EH (cell line): ENCODE measurements at regions not wholly inside any gene's neighbourhood (a gene's known extent, or its start where the extent isn't known, plus 50 kb on each side); places are given as distances from the start of the nearest gene placed in this dataset.
A peak's percentile ranks its signal among the peaks of the same experiment; 100 is the strongest.

Experiments used
- DNase-seq: peaks from one replicate; pipeline ENCODE4 v3.0.0-alpha.2; 2015; ENCODE audit warnings: low read depth

DNA sequence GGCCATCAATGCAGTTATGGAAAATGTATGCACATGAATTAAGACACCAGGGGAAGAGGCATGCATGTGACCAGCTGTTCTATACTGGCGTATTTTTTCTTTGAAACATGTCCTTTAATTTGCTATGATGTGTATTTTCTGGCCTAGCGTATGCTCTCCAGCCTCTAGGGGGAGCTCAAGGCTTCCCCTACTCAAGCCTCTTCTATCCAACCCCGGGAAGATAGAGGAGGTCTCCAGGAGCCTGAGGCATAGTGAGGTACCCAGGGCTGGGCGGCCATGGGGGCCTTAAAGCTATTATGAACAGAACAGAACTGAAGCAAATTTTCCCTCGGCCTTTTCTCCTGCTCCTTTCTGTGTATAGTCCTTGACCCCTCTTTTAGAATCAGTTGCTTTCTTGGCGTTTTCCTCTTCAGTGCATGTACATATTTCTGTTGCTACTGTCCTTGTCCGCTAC lies 528.9 kb downstream of the MAFB start:
- peak; percentile 49 for DNase-seq

DNA sequence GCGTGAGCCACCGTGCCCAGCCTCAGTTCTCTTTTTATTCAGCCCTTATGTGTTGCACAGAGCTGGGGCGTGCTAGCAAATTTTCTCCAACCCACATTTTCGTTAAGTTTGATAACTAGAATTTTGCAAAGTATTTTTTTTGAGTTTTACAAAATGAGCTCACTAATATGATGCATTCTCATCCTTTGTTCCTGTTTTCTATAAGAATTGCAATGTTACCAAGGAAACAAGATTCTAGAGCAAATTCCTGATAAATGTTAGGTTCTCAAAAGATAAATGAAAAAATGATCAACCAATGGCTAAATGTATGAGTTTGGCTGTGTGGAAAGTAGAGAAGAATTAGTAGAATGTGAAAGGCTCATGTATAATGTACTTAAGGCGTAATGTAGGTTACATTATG lies 529.8 kb downstream of the MAFB start:
- no peak for DNase-seq

DNA sequence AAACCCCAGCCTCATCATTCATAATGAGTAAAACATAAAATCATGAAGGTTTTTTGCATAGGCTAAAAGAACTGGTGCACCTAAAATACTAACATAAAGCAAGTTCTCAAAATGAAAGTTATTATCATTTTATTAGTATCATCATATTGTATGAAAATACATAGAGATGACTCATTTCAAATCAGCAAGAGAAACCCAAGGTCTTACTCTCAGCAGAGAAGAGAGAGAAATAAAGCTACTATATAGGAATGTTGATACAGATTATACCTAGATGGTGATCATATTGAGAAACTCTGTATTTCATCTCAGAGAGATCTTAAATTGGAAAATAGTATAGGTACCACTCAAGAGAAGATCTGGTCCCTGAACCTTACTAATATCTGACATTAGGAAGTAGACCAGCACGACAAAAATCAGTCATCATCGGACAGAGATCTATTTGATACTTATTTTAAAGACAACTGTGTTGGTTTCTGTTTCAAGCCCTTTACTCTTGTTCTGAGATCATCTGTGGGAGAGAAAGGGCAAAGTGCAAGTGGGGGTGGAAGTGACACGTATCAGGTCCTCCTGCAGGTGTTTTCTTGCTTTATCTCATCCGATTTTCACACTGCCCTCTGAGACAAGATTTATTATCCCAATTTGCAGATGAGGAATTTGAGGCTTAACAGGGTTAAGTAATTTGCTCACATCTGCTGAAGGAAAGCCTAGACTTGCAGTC lies 532.3 kb downstream of the MAFB start:
- no peak for DNase-seq

DNA sequence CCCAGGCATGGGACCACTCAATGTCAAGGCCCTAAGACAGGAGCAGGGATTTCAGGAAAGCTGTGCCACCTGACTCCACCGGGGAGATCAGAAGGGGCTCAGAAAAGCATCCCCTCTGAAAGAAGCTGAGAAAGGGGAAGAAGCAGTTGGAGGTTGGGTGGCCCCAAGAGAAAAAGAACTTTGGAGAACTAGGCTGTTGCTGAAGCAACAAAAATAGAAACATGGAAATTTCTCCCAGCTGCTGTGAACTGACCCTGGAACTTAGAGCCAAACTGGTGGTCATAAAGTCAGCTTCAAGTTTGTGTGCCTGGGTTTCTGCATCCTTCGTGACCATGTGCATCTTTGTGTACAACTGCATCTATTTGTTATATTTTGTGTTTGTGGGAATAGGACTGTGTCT lies 534.5 kb downstream of the MAFB start:
- no peak for DNase-seq

DNA sequence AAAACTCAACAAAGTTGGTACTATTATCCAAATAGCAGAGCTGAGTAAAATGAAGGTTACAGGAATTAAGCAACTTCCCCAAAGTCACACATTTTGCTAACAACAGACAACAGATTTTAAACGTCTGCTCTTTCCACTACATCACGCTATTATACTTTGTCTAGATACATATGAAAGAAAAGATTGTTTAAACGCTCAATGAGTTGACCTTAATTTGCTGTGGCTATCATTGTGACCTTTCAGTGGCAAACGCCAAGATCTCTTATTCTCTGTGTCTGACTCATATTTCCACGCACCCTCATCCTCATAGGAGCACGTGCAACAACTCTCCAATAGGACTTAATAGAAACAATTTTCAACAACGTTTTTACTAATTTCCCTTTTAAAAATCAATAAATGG lies 540.1 kb downstream of the MAFB start:
- no peak for DNase-seq

DNA sequence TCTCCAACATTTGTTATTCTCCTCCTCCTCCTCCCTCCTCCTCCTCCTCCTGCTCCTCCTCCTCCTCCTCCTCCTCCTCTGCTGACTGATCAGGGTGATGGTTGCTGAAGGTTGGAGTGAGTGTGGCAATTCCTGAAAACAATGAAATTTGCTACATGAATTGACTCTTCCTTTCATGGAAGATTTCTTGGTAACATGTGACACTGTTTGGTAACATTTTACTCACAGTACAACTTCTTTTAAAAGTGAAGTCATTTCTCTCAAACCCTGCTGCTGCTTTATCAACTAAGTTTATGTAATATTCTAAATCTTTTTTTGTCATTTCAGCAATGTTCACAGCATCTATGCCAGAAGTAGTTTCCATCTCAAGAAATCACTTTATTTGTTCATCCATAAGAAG lies 543.0 kb downstream of the MAFB start:
- DNase-seq, result no peak

DNA sequence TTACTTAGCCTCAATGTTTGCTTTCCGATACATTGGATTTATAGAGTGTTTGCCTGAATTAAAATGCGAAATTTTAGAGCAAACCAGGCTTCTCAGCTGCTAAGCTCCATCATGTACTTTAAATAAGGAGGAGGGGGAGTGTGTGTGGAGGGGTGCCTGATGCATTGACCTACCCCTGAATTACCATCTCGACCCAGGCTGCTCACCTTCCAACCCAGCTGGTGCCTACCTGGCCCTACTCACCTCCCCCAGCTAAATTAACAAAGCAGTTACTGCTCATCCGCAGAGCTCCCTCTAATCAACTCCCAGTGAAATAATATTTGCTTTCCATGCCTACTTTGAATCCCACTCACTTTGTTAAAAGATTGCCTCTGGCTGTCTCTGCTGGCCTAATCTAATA lies 544.5 kb downstream of the MAFB start:
- no peak for DNase-seq

DNA sequence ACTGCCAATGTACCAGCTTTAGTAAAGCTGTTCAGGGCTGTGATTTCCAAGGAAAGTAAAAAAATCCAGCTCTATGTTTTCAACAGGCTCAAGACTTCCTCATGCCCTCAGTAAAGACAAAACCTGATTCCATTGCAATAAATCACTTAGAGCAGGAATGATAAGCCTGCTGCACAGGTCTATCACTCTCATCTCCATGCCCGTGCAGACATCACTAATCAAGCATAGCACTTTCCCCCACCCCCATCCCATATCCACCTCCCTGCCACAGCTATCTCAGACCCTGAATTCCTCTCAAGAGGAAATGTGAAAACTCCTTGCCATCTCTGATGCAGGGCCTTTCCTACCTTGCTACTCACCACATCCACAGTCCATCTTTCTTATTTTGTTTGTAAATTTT lies 554.9 kb downstream of the MAFB start:
- no peak for DNase-seq

DNA sequence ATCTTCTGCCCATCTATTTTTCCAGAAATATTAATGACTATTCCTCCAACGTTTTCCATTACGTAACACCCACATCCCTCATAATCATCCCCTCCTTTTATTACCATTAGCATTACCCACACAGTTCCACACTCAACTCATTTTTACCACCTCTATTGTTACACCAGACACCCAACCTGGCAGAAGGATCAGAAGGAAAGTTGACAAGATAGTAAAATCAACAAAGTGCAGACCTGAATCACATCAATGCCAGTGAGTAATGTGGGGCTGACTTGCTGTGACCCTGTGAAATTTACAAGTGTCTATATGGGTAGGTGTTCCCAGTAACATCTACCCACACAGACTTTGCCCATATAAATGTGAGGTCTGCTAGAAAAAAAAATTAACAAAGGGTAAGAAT lies 568.2 kb downstream of the MAFB start:
- DNase-seq, result no peak

DNA sequence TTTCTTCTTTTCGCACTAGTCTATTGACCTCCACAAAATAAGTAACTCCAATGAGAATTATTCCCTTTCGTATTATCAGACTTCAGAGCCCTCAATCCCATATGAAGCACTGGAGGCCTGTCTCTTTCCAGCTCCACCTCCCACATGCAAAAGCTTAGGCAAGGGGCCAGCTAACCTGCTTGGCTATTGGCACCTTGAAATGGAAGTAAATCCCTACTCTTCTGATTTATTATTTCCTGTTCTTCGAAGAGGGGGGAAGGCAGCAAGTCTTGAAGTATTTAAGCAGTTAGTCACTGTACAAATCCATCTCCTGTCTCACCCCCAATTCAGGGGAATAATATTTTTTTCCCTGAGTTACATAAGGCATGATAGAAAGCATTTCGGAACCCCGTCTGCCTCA lies 577.8 kb downstream of the MAFB start:
- no peak for DNase-seq

DNA sequence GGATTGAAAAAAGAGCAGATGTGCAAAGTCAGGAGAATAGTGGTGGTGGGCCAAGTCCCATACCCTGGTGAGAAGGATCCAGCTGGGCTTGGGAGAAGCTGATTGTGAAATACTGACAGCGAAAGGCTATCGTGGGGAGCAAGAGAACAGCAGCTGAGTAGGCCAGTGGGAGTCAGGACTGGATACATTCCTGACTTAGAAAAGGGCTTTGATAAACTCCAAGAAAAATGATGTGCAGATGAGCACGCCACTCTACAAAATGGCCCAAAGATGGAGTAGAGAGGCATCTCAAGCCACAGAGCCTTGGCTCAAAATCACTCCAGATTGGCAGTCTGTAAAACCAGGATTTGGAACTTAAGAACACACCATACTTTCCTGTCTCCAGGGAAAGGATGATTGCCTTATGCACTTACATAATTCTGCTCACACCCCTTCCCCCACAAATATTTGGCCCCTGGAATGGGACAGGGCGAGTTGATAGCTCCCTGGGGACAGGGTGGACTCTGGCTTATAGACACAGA lies 578.7 kb downstream of the MAFB start:
- DNase-seq, result no peak

DNA sequence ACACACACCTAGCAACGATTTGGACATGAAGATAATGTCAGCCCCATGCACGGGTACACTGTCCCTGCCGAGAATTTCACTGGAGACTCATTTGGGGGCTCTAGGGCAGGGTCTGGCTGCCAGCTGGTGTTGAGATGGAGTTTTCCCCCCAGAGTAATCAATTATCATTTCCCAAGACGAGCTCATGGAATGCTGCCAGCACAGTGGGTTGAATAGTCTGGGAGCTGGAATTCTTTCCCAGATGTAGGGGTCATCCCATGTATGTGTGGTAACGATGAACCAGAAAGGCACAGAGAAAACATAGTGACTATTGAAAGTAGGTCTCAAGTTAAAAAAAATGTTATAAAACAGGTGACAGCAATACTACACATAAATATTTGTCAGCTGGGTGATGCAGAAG lies 579.9 kb downstream of the MAFB start:
- DNase-seq, result no peak

DNA sequence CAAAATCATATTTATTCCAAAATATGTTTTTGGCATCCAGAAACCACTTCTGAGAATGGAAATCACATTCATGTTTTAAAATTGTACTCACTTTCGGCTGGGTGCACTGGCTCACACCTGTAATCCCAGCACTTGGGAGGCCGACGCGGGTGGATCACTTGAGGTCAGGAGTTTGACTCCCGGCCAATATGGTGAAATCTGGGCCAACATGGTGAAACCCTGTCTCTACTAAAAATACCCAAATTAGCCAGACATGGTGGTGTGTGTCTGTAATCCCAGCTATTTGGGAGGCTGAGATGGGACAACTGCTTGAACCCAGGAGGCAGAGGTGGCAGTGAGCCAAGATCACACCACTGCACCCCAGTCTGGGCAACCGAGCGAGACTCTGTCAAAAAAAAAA lies 580.7 kb downstream of the MAFB start:
- DNase-seq, result no peak

DNA sequence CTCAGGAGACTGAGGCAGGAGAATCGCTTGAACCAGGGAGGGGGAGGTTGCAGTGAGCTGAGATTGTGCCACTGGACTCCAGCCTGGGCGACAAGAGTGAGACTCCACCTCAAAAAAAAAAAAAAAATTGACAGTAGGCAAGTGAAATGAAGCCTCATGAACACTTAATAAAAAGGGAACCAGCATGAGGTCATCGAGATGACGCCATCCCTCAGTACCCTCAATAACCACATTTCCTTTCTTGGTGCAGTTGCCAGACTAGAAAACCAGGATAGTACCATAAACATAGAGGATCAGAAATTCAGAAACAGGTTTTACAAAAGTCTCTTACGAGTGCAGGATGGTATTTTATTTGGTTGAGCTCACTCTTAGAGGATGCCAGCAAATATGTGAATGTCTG lies 584.1 kb downstream of the MAFB start:
- no peak for DNase-seq

DNA sequence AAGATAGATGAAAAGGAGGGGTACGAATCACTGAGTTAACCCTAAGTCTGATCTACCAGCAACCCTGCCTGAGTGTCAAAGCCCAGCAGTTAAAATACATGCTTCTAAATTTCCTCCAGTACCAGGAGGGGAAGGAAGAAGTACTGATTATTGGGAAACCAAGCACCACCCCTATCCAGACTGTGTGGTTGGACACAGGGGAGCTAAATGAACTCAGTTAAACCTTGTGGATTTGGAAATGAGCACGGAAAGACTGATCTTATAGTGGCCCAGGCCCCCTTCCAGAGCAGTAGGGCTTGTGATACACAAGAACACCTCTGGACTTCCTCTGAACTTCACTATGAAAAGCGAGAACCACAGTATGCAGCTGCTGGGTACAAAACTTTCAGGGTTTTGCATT lies 585.6 kb downstream of the MAFB start:
- no peak for DNase-seq

DNA sequence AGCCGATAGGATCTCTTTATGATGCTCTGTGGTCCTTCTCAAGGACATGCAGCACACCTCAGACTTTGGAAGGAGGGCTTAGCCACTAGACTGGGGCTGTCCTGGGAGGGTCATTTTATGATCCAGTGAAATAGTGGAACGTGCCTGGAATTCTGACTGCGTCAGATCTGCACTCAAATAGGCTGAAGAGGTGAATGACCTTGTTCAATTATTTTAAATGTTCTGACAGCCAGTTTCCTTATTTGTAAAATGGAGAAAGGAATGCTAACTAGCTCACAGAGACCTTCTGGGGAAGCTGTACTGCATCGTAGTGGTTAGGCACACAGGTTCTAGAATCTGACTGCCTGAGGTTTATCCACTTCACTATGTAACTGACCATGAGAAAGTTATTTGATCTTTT lies 587.5 kb downstream of the MAFB start:
- DNase-seq, result no peak

DNA sequence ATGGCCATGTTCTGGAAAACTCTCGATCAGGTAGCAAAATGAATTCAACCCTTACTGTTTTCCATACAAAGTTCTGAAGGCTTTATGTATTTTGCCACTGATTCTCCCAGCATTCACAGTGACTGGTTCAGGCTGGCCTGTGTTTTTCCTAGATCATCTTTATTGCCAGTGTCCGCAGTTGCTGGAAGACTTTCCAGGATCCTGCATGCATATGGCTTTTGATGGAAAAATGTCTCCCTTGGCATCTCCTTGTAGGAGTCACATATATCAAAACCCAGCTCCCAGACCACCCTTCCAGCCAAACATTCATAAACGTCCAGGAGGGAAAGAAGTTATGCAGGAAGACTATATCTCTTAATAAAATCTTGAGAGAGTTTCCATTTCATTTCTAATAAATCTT lies 588.8 kb downstream of the MAFB start:
- DNase-seq, result no peak

DNA sequence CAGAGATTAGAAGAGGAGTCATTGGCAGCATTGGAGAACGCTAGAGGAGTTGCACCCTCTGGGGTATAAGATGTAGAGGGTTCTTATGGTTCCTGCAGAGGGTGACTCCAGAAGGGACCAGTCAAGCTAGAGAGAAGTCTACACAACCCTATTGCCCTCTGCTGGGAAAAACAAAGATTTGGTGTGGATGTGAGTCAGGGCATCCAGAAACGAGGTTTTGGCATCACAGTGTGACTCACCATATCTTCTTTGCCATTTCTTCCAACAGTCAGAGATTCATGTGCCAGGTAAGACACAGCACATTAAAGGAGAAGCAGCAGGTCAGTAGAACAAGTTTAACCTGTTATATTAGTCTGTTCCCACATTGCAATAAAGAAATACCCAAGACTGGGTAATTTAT lies 598.8 kb downstream of the MAFB start:
- DNase-seq, result peak; percentile 1

DNA sequence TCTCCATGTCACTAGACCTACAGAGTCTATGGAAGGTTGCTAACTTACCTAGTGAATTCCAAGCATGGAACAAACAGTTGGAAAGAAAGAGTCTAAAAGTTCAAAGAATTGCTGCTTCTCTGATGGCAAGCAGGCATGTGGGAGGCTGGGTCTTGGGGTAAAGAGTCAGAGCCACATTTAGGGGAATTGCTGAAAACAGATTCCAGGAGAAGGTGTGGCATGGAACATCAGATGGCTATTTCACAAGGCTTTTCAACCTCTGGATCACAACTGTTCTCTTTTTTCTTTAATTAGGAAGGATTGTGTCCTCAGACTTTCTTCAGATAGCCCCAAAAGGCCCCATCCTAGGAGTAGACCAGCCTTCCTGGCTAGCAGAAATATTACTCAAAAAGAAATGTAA lies 601.5 kb downstream of the MAFB start:
- DNase-seq, result no peak

DNA sequence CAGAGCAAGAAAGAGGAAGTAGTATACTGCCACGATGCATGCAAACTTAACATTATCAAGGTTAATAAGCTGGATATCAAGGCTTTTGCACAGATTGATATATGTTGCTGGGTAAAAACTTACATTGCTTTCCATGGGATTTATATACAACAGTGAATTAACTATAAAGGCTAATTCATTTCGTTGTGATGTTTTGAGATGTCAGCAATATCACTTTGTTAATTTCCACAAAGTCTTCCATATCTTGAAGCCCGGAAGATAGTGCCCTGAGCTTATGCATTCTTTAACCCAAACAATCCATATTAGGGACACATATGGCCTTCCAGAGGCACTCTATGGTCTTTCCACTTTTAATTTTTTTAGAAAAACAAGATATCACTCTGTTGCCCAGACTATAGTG lies 603.5 kb downstream of the MAFB start:
- no peak for DNase-seq

DNA sequence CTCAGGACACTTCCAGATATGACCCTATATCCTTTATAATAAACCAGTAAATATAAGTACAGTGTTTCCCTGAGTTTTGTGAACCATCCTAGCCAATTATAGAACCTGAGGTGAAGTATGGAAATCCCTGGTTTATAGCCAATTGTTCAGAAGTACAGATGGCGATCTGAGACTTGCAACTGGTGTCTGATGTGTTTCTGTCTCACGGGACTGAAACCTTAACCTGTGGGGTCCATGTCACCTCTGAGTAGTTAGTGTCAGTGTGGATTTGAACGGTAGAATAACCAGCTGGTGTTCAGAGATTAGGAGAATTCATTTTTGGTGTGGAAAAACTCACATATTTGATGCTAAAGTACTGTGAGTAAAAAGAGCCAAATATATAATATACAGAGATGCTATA lies 606.6 kb downstream of the MAFB start:
- DNase-seq, result no peak

DNA sequence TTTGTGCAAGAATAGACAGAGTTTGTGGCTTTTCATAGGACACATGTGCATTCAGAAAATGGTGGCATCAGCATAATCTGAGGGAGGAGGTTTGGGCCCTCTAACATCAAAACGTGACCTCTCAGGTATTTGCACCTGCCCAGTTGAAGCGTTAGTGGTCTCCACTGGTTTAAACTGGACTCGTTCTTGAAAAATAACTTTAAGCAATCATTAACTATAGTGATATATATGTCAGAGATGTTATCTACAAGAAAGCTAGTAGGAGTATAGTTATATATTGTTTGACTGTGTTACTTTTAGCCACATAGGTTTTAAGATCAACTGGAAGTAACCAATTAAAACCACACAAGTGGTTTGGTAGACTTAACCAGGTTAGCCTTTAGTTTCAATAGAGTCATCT lies 607.4 kb downstream of the MAFB start:
- DNase-seq, result no peak

DNA sequence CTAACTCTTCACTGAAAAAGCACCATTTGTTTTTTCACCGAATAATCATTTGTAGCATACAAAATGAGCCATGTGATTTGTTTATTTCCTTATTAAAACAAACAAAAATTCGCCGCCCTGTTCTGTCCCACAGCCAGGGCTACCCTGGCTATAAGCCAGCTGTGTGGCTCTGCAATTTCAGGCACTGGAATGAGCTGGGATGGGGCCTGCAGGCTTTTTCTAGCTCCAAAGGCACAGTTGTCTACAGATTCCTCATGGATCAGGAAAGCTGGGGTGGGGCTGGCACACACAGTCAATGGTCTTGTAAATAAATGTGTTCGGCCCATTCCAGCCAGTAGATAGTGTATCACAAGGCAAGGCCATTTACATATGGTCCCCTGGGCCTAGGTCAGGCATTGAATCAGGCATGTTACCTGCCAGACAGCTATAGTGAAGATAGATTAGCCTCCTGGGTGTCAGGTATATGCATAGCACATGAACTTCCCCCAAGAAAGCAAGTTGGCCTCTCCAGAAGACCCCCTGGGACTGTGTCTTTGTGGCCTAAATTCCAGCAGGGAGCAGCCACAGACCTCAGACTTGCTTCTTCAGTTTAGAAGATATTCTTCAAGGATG lies 608.9 kb downstream of the MAFB start:
- DNase-seq, result no peak

DNA sequence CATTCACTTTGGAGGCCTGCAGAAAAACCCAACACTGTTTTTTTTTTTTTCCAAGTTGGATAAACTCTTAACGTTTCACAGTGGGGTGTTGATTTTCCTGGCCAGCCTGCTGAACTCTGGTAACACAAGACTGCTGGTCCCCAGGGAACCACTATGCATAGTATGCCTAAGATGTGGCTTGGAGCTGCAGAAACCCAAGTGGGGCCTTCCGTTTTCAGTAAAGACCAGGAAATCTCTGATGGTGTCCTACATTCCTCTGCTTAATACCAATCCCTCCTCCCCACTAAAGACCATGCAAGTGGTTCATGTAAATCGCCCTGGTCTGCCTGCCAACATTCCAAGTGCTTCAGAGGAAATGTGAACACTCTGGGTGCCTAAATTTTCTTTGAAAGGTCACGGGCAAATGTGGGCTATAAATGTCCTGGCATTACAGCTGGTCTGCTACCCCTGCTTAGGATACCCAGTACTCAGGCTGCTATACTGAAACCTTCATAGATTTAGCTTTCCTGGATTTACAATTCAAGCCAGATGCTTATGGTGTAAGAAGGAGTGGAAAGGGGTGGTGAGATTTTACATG lies 615.4 kb downstream of the MAFB start:
- DNase-seq, result no peak
